ENCODE measurements at regions not wholly inside any gene's neighbourhood (a gene's known extent, or its start where the extent isn't known, plus 50 kb on each side); places are given as distances from the start of the nearest gene placed in this dataset.
"Not testable (repeated sequence)": the region's sequence is repeated elsewhere in the genome, so short reads cannot be mapped to it uniquely, and the experiment has no call there.

DNA sequence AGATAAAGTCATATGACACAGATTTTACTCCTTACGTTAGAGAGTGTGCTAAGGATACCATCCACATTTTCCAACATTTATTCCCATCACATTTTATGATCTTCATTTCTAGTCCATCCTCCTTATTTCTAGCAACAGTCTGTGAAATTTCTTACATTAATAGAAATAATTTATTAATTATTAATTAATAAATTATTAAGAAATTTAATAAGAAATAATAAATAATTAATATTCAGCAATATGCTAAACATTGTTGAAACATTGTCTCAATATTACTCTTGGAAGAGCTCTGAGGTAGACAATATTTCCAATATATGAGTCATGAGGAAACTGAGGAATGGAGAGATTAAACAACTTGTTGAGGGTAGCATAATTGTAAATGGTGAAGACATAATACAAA, 1742.5 kb upstream of the CDH6 start:
- DNase-seq (ENCODE audit: low read depth), result not testable (repeated sequence)

DNA sequence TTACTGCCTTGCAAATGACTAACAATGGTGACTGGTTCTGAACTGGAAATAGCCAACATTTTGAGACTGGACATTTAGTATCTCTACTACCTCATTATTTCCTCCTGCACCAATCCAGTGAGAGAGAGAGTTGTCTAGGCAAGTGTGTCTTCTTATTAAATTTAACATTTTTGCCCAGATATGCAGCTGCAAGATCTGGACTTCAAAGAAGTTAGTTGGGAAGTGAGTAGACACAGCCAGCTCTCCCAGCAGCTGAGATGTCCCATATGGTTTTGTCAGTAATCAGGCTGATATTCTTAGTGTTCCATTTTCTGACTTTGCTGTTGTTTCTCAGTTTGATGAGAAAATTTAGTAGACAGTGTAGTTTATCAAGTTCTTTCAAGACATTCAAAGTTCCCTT, 1778.8 kb upstream of the CDH6 start:
- DNase-seq (ENCODE audit: low read depth), result no peak

DNA sequence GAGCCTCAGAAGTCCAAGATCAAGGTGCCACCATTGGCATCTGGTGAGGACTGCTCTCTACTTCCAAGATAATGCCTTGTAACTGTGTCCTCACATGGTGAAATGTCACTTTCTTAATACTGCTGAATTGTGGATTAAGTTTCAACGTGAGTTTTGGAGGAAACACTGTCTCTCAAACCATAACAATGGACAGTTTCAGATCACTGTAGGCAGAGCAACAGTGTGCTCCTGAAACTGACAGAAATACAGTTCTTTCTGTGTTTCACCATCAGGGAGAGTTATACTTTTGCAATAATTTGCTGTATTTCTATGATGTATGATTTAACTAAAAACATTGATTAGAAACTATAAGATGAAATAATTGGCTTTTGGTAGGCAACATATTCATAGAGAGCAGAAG, 1780.5 kb upstream of the CDH6 start:
- no peak for DNase-seq (ENCODE audit: low read depth)

DNA sequence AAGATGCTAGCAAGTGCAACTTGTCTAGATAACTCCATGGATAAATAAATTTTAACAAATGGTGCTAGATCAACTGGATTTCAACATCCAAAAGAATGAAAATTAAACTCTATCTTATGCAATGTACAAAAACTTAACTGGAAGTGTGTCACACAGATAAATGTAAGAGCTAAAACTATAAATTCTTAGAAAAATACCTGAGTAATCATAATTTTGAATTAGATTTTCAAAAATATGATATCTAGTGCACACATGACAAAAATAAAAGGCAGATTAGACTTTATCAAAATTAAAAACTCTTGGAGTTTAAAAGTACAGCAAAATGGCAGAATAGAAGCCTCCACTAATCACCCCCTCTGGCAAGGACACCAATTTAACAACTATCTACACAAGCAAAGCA, 1791.2 kb upstream of the CDH6 start:
- no peak for DNase-seq (ENCODE audit: low read depth)

DNA sequence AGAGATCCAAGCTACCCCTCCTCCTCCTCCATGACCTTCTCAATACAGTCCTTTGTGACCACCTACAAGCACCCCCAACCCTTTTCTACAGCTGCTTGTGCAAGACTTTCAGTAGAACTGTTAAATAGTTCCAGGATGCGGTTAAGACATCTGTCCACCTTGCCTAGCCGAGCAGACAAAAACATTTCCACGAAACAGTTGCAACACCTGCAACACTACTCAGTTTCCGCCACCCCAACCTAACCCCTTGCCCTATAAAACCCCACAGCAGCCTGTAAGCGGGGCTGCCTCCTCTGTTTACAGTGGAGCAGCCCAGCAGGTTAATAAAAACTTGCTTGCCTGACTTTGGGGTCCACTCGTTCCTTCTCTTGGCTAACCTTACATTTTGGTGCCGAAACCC, 1803.5 kb upstream of the CDH6 start:
- DNase-seq (ENCODE audit: low read depth), result no peak

DNA sequence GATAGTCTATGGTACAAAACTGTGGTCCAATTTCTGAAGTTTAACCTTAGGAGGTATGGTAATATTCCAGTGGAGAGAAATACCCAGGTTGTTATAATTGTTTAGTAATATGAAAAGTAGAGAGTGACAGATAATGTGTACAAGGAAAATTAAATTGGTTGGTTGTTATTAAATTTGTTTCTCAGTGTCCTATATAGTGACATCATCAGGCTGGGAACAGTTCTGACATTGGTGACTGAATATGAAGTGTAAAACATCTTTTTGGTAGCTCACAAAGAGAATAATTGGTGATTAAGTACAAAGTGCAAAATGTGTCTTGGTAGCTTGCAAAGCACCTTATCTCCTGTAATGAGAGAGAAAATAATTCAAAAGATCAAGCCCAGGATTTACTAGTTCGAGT, 1806.1 kb upstream of the CDH6 start:
- no peak for DNase-seq (ENCODE audit: low read depth)

DNA sequence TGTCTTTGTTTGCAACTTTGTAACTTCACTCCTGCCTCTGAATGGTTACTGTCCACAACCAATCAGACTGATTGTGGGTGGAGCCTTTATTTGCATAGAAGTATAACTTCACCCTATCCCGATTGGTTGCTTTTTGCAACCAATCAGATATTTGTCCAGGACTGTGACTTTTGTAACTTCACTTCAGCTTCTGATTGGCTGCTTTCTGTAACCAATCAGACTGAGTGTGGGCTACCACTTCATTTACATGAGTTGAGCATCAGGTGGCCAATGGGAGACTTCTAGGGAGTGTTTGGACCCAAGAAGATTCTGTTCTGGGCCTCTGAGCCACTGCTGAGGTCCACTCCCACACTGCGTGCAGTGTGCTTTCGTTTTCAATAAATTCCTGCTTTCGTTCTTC, 1810.7 kb upstream of the CDH6 start:
- DNase-seq (ENCODE audit: low read depth), result peak; percentile 0

DNA sequence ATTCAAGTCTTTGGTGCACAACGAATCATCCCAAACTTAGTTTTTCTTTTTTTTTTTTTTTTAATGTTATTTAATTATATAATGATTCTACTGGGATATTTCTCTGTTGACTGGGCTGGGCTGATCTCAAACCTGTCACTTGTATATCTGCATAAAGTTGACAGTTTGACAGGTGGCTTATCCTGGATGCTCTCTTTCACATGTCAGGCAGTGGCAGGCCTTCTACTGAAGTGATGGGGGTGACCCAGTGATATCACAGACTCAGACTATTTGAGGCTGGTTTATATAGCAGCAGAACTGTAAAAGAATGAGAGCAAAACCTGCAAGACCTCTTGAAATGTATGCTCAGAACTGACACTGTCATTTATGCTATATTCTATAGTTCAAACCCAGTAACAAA, 1813.5 kb upstream of the CDH6 start:
- DNase-seq (ENCODE audit: low read depth), result no peak

DNA sequence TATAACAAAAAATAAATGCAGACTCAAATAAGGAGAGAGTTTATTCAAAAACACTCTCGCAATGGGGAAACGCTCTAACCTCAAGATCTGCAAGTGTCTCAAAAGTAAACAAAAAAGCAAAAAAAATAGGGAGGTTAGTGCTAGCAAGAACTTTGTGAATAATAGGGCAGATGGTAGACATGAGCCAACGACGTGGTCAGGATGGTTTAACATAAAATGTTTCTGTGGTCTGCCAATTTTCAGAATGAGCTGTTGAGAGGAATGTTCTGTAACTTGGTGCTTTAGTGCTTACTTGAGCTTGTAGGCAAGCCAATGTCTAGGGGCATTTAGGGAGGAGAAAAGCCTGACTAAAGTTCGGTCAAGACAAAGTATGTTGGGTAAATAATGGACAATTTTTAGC, 1813.9 kb upstream of the CDH6 start:
- no peak for DNase-seq (ENCODE audit: low read depth)

DNA sequence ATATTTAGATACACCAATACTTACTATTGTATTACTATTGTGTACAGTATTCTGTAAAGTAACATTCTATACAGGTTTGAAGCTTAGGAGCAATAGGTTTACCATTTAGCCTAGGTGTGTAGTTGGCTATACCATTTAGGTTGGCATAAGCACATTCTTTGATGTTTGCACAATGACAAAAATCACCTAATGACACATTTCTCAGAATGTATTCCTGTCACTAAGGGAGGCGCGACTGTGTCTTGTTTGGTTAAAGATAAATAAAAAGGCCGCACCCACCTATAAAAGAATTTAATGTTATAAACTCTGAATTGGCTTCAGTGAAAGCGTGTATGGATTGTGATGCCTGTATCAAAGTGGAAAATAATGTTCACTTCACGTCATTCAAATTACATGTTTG, 1815.4 kb upstream of the CDH6 start:
- DNase-seq (ENCODE audit: low read depth), result no peak

DNA sequence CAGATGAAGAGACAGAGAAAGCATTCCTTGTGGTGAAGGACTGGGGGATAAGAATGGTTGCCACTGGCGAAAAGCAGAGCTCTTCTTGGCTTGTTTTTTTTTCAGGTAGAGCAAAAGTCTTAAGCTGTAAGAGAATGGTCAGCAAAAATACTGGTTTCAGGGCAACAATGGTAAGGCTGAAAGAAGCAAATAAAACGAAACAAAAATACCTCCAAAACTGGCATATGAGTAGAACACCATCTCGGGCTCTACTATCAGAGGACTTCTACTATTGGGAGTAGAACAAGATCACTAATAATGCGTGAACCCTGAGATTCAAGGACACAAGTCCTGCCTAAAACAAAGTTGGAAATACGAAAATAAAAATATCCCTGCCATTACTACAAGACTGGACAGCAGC, 1823.2 kb upstream of the CDH6 start:
- no peak for DNase-seq (ENCODE audit: low read depth)

DNA sequence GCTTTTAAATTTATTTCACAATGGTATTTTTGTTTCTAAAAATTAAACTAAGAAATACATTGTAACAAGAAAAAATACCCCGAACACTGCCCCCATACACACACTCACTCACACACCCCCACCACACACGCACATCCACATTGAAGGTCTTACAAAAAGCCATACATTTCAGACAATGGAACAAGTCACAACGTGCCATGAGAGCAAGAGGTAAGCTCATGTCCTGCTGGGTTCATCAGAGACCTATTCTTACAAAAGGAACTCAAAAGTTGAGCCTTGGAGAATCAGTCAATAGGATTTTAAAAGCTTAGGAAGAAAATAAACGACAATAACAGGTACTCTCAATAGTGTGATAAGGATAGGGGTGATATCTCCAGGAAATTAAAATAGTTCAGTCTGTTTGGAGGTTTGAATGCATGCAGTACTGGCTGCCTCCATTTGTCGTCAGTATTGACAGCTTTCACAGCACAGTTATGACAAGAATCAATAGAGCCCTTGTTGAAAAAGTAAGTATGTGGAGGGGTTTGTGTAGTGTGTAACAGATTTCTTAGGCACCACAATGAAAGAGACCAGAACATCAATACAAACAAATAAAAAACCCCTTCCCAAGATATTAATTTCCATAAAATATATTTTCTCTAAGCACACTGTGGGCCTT, 1826.2 kb upstream of the CDH6 start:
- no peak for DNase-seq (ENCODE audit: low read depth)

DNA sequence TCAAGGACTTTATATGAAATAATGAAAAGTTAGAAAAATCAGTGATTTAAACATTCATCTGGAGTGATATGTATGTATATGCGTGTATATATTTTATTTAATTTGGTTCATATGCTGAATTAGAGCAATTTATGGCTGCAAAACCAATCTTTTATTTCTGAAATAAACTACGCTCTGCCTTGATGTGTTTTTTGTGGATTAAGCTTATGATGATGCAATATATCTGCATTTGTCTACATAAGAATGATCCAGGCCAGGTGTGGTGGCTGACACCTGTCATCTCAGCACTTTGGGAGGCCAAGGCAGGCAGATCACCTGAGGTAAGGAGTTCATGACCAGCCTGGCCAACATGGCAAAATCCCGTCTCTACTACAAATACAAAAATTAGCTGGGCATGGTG, 1842.3 kb upstream of the CDH6 start:
- DNase-seq (ENCODE audit: low read depth), result no peak

DNA sequence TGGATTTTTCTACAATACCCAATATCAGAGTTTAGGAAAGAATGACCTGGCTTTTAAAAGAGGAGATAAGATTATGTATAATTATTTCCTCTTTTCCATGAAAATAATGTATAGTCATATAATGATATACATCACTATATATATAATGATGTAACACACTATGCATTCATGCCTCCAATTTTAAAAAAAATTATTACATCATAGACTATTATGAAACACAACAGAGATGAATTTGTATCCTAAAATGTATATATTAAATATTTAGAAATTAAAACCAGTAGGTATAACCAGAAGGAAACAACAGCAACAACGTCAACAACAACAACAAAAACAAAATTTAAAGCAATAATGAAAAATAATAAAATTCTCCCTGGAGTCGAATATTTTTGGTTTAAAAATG, 1856.5 kb upstream of the CDH6 start:
- DNase-seq (ENCODE audit: low read depth), result no peak

DNA sequence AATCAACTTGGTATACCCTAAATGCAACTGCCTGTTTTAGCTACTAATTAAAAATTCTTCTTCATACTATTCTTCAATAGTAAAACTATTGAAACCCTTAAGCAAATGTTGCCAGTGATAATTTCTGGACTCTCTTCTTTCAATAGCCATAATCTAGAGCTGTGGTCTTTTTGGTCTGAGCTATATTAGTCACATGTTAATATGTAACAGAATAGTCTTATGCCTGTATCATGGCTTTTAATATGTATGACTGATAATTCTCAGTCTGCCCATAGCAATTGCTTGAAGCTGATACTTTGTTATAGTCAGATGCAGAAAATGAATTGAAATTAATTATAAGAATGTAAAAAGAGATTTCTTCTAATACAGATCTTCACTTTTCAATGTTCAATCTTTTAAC, 1871.9 kb upstream of the CDH6 start:
- no peak for DNase-seq (ENCODE audit: low read depth)

DNA sequence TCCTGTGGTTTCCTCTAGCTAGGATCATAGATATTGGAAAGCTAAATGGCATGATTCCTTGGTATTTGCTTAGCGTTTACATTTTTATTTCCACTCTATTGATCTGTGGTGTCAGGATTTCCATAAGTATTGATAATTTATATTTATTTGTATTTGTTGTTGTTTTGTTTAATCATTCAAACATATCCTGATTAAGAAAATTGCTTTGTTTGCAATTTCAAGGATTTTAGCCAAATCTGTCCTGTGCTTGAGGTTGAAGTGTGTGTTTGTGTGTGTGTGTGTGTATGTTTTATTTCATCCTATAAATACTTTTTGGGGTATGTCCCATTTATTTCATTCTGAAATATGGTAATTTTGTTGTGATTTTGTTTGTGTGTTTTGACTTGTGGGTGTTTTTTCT, 1884.1 kb upstream of the CDH6 start:
- DNase-seq (ENCODE audit: low read depth), result no peak

DNA sequence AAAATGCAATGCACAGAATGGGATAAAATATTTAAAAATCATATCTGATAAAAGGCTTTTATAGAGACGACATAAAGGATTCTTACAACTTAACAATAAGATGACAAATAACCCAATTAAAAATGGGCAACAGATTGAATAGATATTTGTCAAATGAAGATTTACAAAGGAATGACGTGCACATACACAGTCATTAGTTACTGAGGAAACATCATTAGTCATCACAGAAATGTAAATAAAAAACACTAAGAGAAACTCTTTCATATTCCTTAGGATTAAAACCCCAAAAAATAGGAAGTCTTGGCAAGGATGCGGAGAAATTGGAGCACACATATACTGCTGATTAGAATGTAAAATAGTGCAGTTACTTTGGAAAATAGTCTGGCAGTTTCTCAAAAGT, 1886.0 kb upstream of the CDH6 start:
- no peak for DNase-seq (ENCODE audit: low read depth)

DNA sequence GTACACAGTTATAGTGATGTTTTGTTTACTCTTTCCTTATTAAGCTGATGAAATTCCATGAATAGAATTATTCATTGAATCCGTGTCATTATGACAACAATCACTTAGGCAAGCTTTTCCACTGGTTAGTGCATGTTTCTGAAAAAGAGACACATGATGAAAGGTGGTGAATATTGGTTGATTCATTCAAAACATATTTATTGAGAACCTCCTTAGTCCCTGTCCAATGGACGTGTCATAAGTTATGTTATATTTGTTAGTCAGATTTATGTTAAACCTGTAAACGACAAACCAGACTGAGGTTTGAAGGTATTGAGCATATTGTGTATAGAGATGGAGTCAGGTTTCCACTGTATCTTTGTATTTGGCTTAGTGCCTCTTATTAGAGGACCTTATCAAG, 1888.9 kb upstream of the CDH6 start:
- DNase-seq (ENCODE audit: low read depth), result no peak

DNA sequence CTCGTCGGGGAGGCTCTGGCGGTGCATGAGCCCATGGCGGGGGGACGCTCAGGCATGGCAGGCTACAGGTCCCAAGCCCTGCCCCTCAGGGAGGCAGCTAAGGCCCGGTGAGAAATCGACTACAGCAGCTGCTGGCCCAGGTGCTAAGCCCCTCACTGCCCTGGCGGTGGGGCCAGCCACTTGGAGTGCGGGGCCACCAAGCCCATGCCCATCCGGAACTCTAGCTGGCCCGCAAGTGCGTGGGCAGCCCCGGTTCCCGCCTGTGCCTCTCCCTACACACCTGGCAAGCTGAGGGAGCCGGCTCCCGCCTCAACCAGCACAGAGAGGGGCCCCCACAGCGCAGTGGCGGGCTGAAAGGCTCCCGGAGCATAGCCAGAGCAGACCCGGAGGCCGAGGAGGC, 1896.9 kb upstream of the CDH6 start:
- no peak for DNase-seq (ENCODE audit: low read depth)

DNA sequence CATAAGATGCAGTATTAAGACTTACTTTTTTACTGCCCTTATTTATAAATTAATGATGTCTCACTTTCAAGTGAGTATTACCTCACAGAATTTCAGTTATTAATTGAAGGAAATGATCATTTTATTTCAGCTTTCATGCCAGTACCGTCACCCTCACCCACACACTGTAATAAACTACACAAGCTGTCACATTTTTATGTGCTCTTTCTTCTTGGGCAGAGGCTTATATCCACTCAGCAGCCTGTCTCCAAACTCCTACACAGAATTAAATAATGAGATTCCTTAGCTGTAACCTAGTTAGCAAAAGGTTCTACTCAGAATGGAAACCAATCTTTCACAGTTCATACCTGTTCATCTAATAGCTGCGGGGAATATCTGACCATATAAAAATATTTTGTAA, 1915.8 kb upstream of the CDH6 start:
- DNase-seq (ENCODE audit: low read depth), result no peak

DNA sequence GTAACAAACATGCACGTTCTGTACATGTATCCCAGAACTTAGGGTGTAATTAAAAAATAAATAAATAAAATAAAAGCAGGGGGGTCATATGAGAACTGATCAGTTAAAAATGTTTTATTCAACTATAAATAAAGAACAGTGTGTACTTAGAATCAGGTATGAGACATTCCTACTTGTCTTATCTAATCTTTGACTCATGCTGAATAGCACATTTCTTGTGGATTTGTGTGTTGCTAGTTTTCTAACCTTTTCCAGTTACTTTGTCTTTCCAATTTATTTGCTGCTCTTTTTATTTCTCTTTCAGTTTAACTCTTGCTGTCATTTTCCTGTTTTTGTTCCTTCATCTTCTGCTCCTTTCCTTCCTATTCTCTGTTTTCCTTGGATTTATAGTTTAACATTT, 1917.1 kb upstream of the CDH6 start:
- DNase-seq (ENCODE audit: low read depth), result no peak

DNA sequence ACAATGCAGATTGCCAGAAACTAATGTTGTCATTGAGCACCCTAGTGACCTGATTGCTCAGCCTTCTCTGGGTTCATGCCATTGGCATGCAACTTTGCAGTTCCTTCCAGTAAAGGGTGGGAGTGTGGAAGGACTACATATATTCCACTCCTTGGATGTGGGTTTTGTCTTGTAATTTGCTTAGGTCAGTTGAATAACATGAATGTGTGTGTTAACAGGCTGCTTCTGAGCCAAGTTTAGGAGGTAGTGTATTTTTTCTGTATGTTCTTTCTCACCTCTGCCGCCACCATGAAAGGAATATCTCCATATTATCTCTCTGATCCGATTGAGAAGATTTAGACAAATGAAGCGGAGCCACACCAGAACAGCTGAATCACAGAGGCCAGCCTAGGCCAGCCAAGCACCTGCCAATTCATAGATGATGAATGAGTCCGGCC, 1929.6 kb upstream of the CDH6 start:
- DNase-seq (ENCODE audit: low read depth), result no peak

DNA sequence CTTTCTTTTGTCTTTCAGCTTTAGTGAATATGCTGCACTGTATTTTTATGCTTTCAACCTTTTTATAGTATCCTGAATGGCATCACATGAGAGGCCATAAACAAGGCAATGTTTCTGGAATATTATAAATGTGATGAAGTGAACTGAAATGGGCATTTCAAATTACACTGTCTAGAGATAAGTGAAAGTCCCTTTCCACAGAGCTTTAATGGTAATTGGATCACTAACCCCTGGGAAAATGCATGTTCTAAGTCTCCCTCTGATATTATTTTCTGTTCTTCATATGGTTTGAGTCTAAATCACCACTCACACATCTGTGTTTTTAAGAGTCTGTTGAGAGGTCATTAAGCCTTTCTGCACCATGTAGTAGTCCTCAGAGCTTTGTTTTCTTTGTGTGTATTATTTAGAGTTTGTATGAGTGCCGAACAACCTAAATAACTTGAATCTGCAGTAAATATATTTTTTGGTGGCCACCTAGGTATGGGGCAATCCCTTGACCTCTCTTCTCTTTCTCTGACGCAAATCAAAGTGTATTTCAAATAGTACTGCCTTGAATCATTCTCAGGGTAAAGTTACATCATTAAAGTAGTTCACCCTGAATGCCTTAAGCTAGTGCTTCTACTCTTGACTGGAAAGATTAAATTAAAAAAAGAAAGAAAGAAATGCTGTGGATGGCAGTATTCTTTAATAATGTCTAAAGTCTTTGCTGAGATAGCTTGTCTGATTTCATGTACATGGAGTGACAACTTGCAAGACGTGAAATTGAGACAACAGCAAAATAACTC, 1931.0 kb upstream of the CDH6 start:
- no peak for DNase-seq (ENCODE audit: low read depth)

DNA sequence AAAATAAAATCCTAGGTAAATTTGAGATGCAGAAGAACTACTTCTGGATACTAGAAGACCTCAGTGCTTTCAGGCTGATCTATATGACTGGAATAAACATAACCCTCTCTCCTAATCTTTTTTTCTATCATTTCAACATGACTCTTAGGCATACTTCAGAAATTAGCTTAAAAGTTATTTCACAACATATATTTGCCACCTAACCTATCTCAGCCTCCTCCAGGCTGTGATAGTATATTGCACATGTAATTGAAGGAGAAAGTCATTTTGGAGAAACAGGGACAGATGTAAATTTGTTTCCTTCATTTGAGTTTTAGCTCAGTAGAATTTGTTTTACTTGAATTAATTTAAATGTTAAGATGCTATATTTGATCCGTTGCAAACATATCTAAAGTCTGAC, 1932.3 kb upstream of the CDH6 start:
- no peak for DNase-seq (ENCODE audit: low read depth)
